ENCODE measurements at regions not wholly inside any gene's neighbourhood (a gene's known extent, or its start where the extent isn't known, plus 50 kb on each side); places are given as distances from the start of the nearest gene placed in this dataset.

GRCh38 chr21:35343046-35343819 lies 294.1 kb upstream of the RUNX1 start:
- TF ChIP-seq TAF1 (IDR thresholded peaks at IDR 0.05; ENCODE audit: low read depth): no peak
- no peak for TF ChIP-seq MAX (IDR thresholded peaks at IDR 0.05)
- no peak for TF ChIP-seq EGR1 (IDR thresholded peaks at IDR 0.05)
- no peak for TF ChIP-seq ZBTB7A (IDR thresholded peaks at IDR 0.05; ENCODE audit: low read depth)
- TF ChIP-seq FOXM1 (IDR thresholded peaks at IDR 0.05; ENCODE audit: borderline replicate concordance, low read depth): no peak
- no peak for TF ChIP-seq TEAD4 (IDR thresholded peaks at IDR 0.05)
- TF ChIP-seq YY1 (IDR thresholded peaks at IDR 0.05; ENCODE audit: low read depth): no peak
- no peak for TF ChIP-seq TCF12 (IDR thresholded peaks at IDR 0.05; ENCODE audit: low read depth)
- TF ChIP-seq RAD21 (IDR thresholded peaks at IDR 0.05; ENCODE audit: low read depth): no peak
- no peak for TF ChIP-seq CREB1 (IDR thresholded peaks at IDR 0.05; ENCODE audit: low read depth)
- TF ChIP-seq NFIC (IDR thresholded peaks at IDR 0.05): no peak
- TF ChIP-seq USF1 (IDR thresholded peaks at IDR 0.05): no peak
- TF ChIP-seq EP300 (IDR thresholded peaks at IDR 0.05; ENCODE audit: borderline replicate concordance): no peak
- TF ChIP-seq CEBPB (IDR thresholded peaks at IDR 0.05): no peak

GRCh38 chr21:35342440-35342839 lies 293.3 kb upstream of the RUNX1 start:
- no peak for TF ChIP-seq ZBTB7A (IDR thresholded peaks at IDR 0.05; ENCODE audit: low read depth)
- no peak for TF ChIP-seq FOXM1 (IDR thresholded peaks at IDR 0.05; ENCODE audit: borderline replicate concordance, low read depth)
- no peak for TF ChIP-seq RAD21 (IDR thresholded peaks at IDR 0.05; ENCODE audit: low read depth)
- TF ChIP-seq TCF12 (IDR thresholded peaks at IDR 0.05; ENCODE audit: low read depth): no peak
- no peak for TF ChIP-seq CEBPB (IDR thresholded peaks at IDR 0.05)
- TF ChIP-seq CREB1 (IDR thresholded peaks at IDR 0.05; ENCODE audit: low read depth): no peak
- no peak for TF ChIP-seq TAF1 (IDR thresholded peaks at IDR 0.05; ENCODE audit: low read depth)
- no peak for TF ChIP-seq NFIC (IDR thresholded peaks at IDR 0.05)
- no peak for TF ChIP-seq EGR1 (IDR thresholded peaks at IDR 0.05)
- no peak for TF ChIP-seq USF1 (IDR thresholded peaks at IDR 0.05)
- no peak for TF ChIP-seq EP300 (IDR thresholded peaks at IDR 0.05; ENCODE audit: borderline replicate concordance)
- TF ChIP-seq REST (IDR thresholded peaks at IDR 0.05; ENCODE audit: low read depth): no peak
- TF ChIP-seq YY1 (IDR thresholded peaks at IDR 0.05; ENCODE audit: low read depth): no peak
- no peak for TF ChIP-seq MAX (IDR thresholded peaks at IDR 0.05)
- no peak for TF ChIP-seq TEAD4 (IDR thresholded peaks at IDR 0.05)

- TF ChIP-seq CEBPB (IDR thresholded peaks at IDR 0.05) (no peak), REST (IDR thresholded peaks at IDR 0.05; ENCODE audit: low read depth) (no peak), TAF1 (IDR thresholded peaks at IDR 0.05; ENCODE audit: low read depth) (no peak), RAD21 (IDR thresholded peaks at IDR 0.05; ENCODE audit: low read depth) (no peak), ZBTB7A (IDR thresholded peaks at IDR 0.05; ENCODE audit: low read depth) (no peak), EGR1 (IDR thresholded peaks at IDR 0.05) (no peak), FOXM1 (IDR thresholded peaks at IDR 0.05; ENCODE audit: borderline replicate concordance, low read depth) (no peak), TCF12 (IDR thresholded peaks at IDR 0.05; ENCODE audit: low read depth) (no peak), MAX (IDR thresholded peaks at IDR 0.05) (no peak), TEAD4 (IDR thresholded peaks at IDR 0.05) (no peak), USF1 (IDR thresholded peaks at IDR 0.05) (no peak), YY1 (IDR thresholded peaks at IDR 0.05; ENCODE audit: low read depth) (no peak), EP300 (IDR thresholded peaks at IDR 0.05; ENCODE audit: borderline replicate concordance) (no peak), NFIC (IDR thresholded peaks at IDR 0.05) (no peak), CREB1 (IDR thresholded peaks at IDR 0.05; ENCODE audit: low read depth) (no peak)
Observed at GRCh38 chr21:35340273-35340672, 291.2 kb upstream of the RUNX1 start.

- TF ChIP-seq EGR1 (IDR thresholded peaks at IDR 0.05) (no peak), RAD21 (IDR thresholded peaks at IDR 0.05; ENCODE audit: low read depth) (no peak), YY1 (IDR thresholded peaks at IDR 0.05; ENCODE audit: low read depth) (no peak), EP300 (IDR thresholded peaks at IDR 0.05; ENCODE audit: borderline replicate concordance) (no peak), TAF1 (IDR thresholded peaks at IDR 0.05; ENCODE audit: low read depth) (no peak), FOXM1 (IDR thresholded peaks at IDR 0.05; ENCODE audit: borderline replicate concordance, low read depth) (no peak), TCF12 (IDR thresholded peaks at IDR 0.05; ENCODE audit: low read depth) (no peak), CEBPB (IDR thresholded peaks at IDR 0.05) (no peak), TEAD4 (IDR thresholded peaks at IDR 0.05) (no peak), NFIC (IDR thresholded peaks at IDR 0.05) (no peak), MAX (IDR thresholded peaks at IDR 0.05) (no peak), CREB1 (IDR thresholded peaks at IDR 0.05; ENCODE audit: low read depth) (no peak), USF1 (IDR thresholded peaks at IDR 0.05) (no peak), ZBTB7A (IDR thresholded peaks at IDR 0.05; ENCODE audit: low read depth) (no peak), REST (IDR thresholded peaks at IDR 0.05; ENCODE audit: low read depth) (no peak)
Observed at GRCh38 chr21:35338881-35339632, 290.0 kb upstream of the RUNX1 start.

Measured in Ishikawa (cell line).